HL-60 (cell line): ENCODE measurements at regions not wholly inside any gene's neighbourhood (a gene's known extent, or its start where the extent isn't known, plus 50 kb on each side); places are given as distances from the start of the nearest gene placed in this dataset.

ENCODE experiments used
- GABPA ChIP-seq: IDR thresholded peaks from 2 replicates; pipeline ENCODE4 v1.6.1; 2012; ENCODE audit warnings: low read depth
- POLR2AphosphoS5 ChIP-seq: IDR thresholded peaks from 2 replicates; pipeline ENCODE4 v1.6.1; 2012; ENCODE audit warnings: low read depth
- TF ChIP-seq, protein P1 (sequence below): IDR thresholded peaks from one replicate; pipeline ENCODE4 v1.5.1; 2011; ENCODE audit warnings: low read length, control low read depth, inconsistent platforms; ENCODE audit not compliant: insufficient read depth
- TF ChIP-seq, protein P2 (sequence below): IDR thresholded peaks from 2 replicates; pipeline ENCODE4 v1.6.1; 2012; ENCODE audit warnings: low read depth; ENCODE audit not compliant: insufficient replicate concordance

- TF ChIP-seq POLR2AphosphoS5 (no peak), GABPA (no peak)
- TF ChIP-seq, protein P1, sequence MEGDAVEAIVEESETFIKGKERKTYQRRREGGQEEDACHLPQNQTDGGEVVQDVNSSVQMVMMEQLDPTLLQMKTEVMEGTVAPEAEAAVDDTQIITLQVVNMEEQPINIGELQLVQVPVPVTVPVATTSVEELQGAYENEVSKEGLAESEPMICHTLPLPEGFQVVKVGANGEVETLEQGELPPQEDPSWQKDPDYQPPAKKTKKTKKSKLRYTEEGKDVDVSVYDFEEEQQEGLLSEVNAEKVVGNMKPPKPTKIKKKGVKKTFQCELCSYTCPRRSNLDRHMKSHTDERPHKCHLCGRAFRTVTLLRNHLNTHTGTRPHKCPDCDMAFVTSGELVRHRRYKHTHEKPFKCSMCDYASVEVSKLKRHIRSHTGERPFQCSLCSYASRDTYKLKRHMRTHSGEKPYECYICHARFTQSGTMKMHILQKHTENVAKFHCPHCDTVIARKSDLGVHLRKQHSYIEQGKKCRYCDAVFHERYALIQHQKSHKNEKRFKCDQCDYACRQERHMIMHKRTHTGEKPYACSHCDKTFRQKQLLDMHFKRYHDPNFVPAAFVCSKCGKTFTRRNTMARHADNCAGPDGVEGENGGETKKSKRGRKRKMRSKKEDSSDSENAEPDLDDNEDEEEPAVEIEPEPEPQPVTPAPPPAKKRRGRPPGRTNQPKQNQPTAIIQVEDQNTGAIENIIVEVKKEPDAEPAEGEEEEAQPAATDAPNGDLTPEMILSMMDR = no peak
- TF ChIP-seq, protein P2, sequence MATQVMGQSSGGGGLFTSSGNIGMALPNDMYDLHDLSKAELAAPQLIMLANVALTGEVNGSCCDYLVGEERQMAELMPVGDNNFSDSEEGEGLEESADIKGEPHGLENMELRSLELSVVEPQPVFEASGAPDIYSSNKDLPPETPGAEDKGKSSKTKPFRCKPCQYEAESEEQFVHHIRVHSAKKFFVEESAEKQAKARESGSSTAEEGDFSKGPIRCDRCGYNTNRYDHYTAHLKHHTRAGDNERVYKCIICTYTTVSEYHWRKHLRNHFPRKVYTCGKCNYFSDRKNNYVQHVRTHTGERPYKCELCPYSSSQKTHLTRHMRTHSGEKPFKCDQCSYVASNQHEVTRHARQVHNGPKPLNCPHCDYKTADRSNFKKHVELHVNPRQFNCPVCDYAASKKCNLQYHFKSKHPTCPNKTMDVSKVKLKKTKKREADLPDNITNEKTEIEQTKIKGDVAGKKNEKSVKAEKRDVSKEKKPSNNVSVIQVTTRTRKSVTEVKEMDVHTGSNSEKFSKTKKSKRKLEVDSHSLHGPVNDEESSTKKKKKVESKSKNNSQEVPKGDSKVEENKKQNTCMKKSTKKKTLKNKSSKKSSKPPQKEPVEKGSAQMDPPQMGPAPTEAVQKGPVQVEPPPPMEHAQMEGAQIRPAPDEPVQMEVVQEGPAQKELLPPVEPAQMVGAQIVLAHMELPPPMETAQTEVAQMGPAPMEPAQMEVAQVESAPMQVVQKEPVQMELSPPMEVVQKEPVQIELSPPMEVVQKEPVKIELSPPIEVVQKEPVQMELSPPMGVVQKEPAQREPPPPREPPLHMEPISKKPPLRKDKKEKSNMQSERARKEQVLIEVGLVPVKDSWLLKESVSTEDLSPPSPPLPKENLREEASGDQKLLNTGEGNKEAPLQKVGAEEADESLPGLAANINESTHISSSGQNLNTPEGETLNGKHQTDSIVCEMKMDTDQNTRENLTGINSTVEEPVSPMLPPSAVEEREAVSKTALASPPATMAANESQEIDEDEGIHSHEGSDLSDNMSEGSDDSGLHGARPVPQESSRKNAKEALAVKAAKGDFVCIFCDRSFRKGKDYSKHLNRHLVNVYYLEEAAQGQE = no peak
Observed at GRCh38 chr3:145427355-145427754, 733.6 kb downstream of the PLOD2 start.
